MM.1S (cell line): ENCODE measurements at regions not wholly inside any gene's neighbourhood (a gene's known extent, or its start where the extent isn't known, plus 50 kb on each side); places are given as distances from the start of the nearest gene placed in this dataset.
A peak's percentile ranks its signal among the peaks of the same experiment; 100 is the strongest.

ENCODE experiments used
- DNase-seq: peaks from one replicate; pipeline ENCODE4 v3.0.0-alpha.2; 2015
- H2AFZ ChIP-seq: fragments of 300-600 bp; sonication (generic); 2 replicates; pipeline ENCODE4 v1.6.0; 2016; ENCODE audit warnings: antibody characterized with exemption, low read length
- H3F3A ChIP-seq: fragments of 300-600 bp; sonication (generic); 2 replicates; pipeline ENCODE4 v1.6.1; 2016; ENCODE audit warnings: mild to moderate bottlenecking, antibody characterized with exemption, low read length, moderate library complexity, mixed read lengths; ENCODE audit not compliant: insufficient read depth
- H3K27ac ChIP-seq: fragments of 300-600 bp; sonication (generic); 2 replicates; pipeline ENCODE4 v1.5.1; 2016; ENCODE audit warnings: mild to moderate bottlenecking, low read length
- H3K27me3 ChIP-seq: fragments of 300-600 bp; sonication (generic); replicated peaks from 2 replicates; pipeline ENCODE4 v1.6.0; 2016; ENCODE audit warnings: low read length; ENCODE audit not compliant: insufficient read depth
- H3K36me3 ChIP-seq: fragments of 300-600 bp; sonication (generic); replicated peaks from 2 replicates; pipeline ENCODE4 v1.6.1; 2016; ENCODE audit warnings: mild to moderate bottlenecking, low read length, mixed read lengths; ENCODE audit not compliant: insufficient read depth
- H3K4me1 ChIP-seq: fragments of 300-600 bp; sonication (generic); 2 replicates; pipeline ENCODE4 v1.6.1; 2016; ENCODE audit warnings: low read length, mixed read lengths
- H3K4me2 ChIP-seq: fragments of 300-600 bp; sonication (generic); 2 replicates; pipeline ENCODE4 v1.6.0; 2016; ENCODE audit warnings: low read depth, low read length
- H3K4me3 ChIP-seq: fragments of 300-600 bp; sonication (generic); 2 replicates; pipeline ENCODE4 v1.5.1; 2016; ENCODE audit warnings: low read length, mixed read lengths
- H3K79me2 ChIP-seq: fragments of 300-600 bp; sonication (generic); 2 replicates; pipeline ENCODE4 v1.6.1; 2016; ENCODE audit warnings: mixed run types, low read length, mixed read lengths
- H3K9ac ChIP-seq: fragments of 300-600 bp; sonication (generic); 2 replicates; pipeline ENCODE4 v1.6.1; 2016; ENCODE audit warnings: low read length, mixed read lengths
- H3K9me2 ChIP-seq: fragments of 300-600 bp; sonication (generic); replicated peaks from 2 replicates; pipeline ENCODE4 v1.6.1; 2016; ENCODE audit warnings: mild to moderate bottlenecking, low read length, mixed read lengths; ENCODE audit not compliant: insufficient read depth
- H3K9me3 ChIP-seq: fragments of 300-600 bp; sonication (generic); replicated peaks from 2 replicates; pipeline ENCODE4 v1.6.1; 2016; ENCODE audit warnings: mild to moderate bottlenecking, low read length, mixed read lengths; ENCODE audit not compliant: insufficient read depth
- H4K20me1 ChIP-seq: fragments of 300-600 bp; sonication (generic); 2 replicates; pipeline ENCODE4 v1.6.1; 2016; ENCODE audit warnings: mild to moderate bottlenecking, low read length, moderate library complexity, mixed read lengths; ENCODE audit not compliant: insufficient read depth
- CTCF ChIP-seq: fragments of 300-600 bp; sonication (generic); IDR thresholded peaks from 2 replicates; pipeline ENCODE4 v1.5.1; 2016; ENCODE audit warnings: antibody characterized with exemption, low read length, mixed read lengths
- EZH2 ChIP-seq: fragments of 300-600 bp; sonication (generic); optimal IDR thresholded peaks from 2 replicates; pipeline ENCODE3; 2017; ENCODE audit warnings: low read depth, mild to moderate bottlenecking, antibody characterized with exemption, low read length, mixed read lengths
- EZH2phosphoT487 ChIP-seq: fragments of 300-600 bp; sonication (generic); IDR thresholded peaks from 2 replicates; pipeline ENCODE4 v1.6.1; 2018; ENCODE audit warnings: antibody characterized with exemption, low read length

GRCh38 chr18:45352874-45353273 lies 262.4 kb upstream of the SLC14A2 start:
- Histone ChIP-seq H3K36me3 (no peaks in the 10 kb centered on the region), H3K4me3 (no peak overlapping the region), H3K4me2 (no peak overlapping the region), H4K20me1 (no peaks in the 10 kb centered on the region), H3K9ac (no peak overlapping the region), H3K27me3 (no peaks in the 10 kb centered on the region), H3F3A (no peaks in the 10 kb centered on the region), H2AFZ (no peak overlapping the region), H3K79me2 (no peaks in the 10 kb centered on the region), H3K4me1 (no peaks in the 10 kb centered on the region), H3K9me3 (no peaks in the 10 kb centered on the region), H3K9me2 (no peaks in the 10 kb centered on the region), H3K27ac (no peak overlapping the region)
- TF ChIP-seq EZH2 (no peak), EZH2phosphoT487 (no peak), CTCF (no peak)
- DNase-seq: no peak

- Histone ChIP-seq H3K4me1 (no peaks in the 10 kb centered on the region), H3K9me2 (no peaks in the 10 kb centered on the region), H3K36me3 (no peaks in the 10 kb centered on the region), H3K9ac (no peak overlapping the region), H3K4me3 (no peak overlapping the region), H3K79me2 (no peaks in the 10 kb centered on the region), H3K4me2 (no peak overlapping the region), H3K27me3 (no peaks in the 10 kb centered on the region), H3K27ac (no peak overlapping the region), H3K9me3 (no peaks in the 10 kb centered on the region), H3F3A (no peaks in the 10 kb centered on the region), H2AFZ (no peak overlapping the region), H4K20me1 (no peaks in the 10 kb centered on the region)
- no peak for DNase-seq
- no peak for TF ChIP-seq EZH2phosphoT487
- no peak for TF ChIP-seq EZH2
- no peak for TF ChIP-seq CTCF
These were observed 261.7 kb upstream of the SLC14A2 start for GRCh38 chr18:45353530-45353929.

- no peaks in the 10 kb centered on the region for H3K9me2 ChIP-seq
- DNase-seq: no peak
- H3K4me3 ChIP-seq: no peak overlapping the region
- H3K27ac ChIP-seq: no peak overlapping the region
- no peak for TF ChIP-seq EZH2phosphoT487
- TF ChIP-seq CTCF: peak; percentile 10; the same call in 1 of the 2 replicates
- no peaks in the 10 kb centered on the region for H3K9me3 ChIP-seq
- no peak overlapping the region for H3K4me2 ChIP-seq
- no peaks in the 10 kb centered on the region for H3K27me3 ChIP-seq
- no peak overlapping the region for H2AFZ ChIP-seq
- no peaks in the 10 kb centered on the region for H3K36me3 ChIP-seq
- no peak overlapping the region for H3K9ac ChIP-seq
- H4K20me1 ChIP-seq: no peaks in the 10 kb centered on the region
- no peaks in the 10 kb centered on the region for H3K4me1 ChIP-seq
- H3K79me2 ChIP-seq: no peaks in the 10 kb centered on the region
- H3F3A ChIP-seq: no peaks in the 10 kb centered on the region
These were observed 259.2 kb upstream of the SLC14A2 start for GRCh38 chr18:45355944-45356520.
